GM19467 (cell line): ENCODE measurements at regions not wholly inside any gene's neighbourhood (a gene's known extent, or its start where the extent isn't known, plus 50 kb on each side); places are given as distances from the start of the nearest gene placed in this dataset.
A peak's percentile ranks its signal among the peaks of the same experiment; 100 is the strongest.

Source experiments
- ATAC-seq: cut with Tn5 transposase; IDR thresholded peaks from one replicate; pipeline ENCODE4 v1.9.1; 2021; ENCODE audit warnings: mild to moderate bottlenecking, moderate library complexity; ENCODE audit not compliant: unreplicated experiment

GRCh38 chr7:145928937-145929336 lies 187.7 kb upstream of the CNTNAP2 start:
- ATAC-seq, result no peak

- no peak for ATAC-seq
Observed at GRCh38 chr7:145919712-145920111, 196.9 kb upstream of the CNTNAP2 start.

- ATAC-seq, result no peak
Observed at GRCh38 chr7:145916776-145917175, 199.8 kb upstream of the CNTNAP2 start.

GRCh38 chr7:145915679-145916078 lies 200.9 kb upstream of the CNTNAP2 start:
- no peak for ATAC-seq

GRCh38 chr7:145909991-145910513 lies 206.5 kb upstream of the CNTNAP2 start:
- ATAC-seq, result peak; percentile 90

- no peak for ATAC-seq
Observed at GRCh38 chr7:145903658-145904057, 212.9 kb upstream of the CNTNAP2 start.

GRCh38 chr7:145902123-145902522 lies 214.5 kb upstream of the CNTNAP2 start:
- ATAC-seq, result no peak

GRCh38 chr7:145899938-145900337 lies 216.7 kb upstream of the CNTNAP2 start:
- ATAC-seq, result no peak

- ATAC-seq, result no peak
Observed at GRCh38 chr7:145893925-145894535, 222.6 kb upstream of the CNTNAP2 start.

GRCh38 chr7:145884716-145885514 lies 231.7 kb upstream of the CNTNAP2 start:
- ATAC-seq, result no peak

- no peak for ATAC-seq
Observed at GRCh38 chr7:145876376-145876775, 240.2 kb upstream of the CNTNAP2 start.

- ATAC-seq, result no peak
Observed at GRCh38 chr7:145875267-145875666, 241.3 kb upstream of the CNTNAP2 start.

- no peak for ATAC-seq
Observed at GRCh38 chr7:145868935-145869334, 247.7 kb upstream of the CNTNAP2 start.

GRCh38 chr7:145862212-145862611 lies 254.4 kb upstream of the CNTNAP2 start:
- ATAC-seq, result no peak

GRCh38 chr7:145860809-145861208 lies 255.8 kb upstream of the CNTNAP2 start:
- no peak for ATAC-seq

GRCh38 chr7:145850636-145851035 lies 266.0 kb upstream of the CNTNAP2 start:
- no peak for ATAC-seq

GRCh38 chr7:145848691-145849090 lies 267.9 kb upstream of the CNTNAP2 start:
- no peak for ATAC-seq

- ATAC-seq, result no peak
Observed at GRCh38 chr7:145845345-145845744, 271.3 kb upstream of the CNTNAP2 start.

GRCh38 chr7:145839814-145840213 lies 276.8 kb upstream of the CNTNAP2 start:
- ATAC-seq, result no peak

GRCh38 chr7:145831616-145832206 lies 284.9 kb upstream of the CNTNAP2 start:
- ATAC-seq, result no peak

GRCh38 chr7:145817687-145818086 lies 298.9 kb upstream of the CNTNAP2 start:
- ATAC-seq, result no peak

GRCh38 chr7:145812218-145812617 lies 304.4 kb upstream of the CNTNAP2 start:
- no peak for ATAC-seq
